K562 (cell line): ENCODE measurements at regions not wholly inside any gene's neighbourhood (a gene's known extent, or its start where the extent isn't known, plus 50 kb on each side); places are given as distances from the start of the nearest gene placed in this dataset.

Experiments
- CHD2 ChIP-seq: IDR thresholded peaks from 2 replicates; pipeline ENCODE4 v1.6.1; 2011; ENCODE audit warnings: low read depth, low read length
- EP300 ChIP-seq: IDR thresholded peaks from 2 replicates; pipeline ENCODE4 v1.6.1; 2012; ENCODE audit warnings: low read length, improper control_type of control experiment
- HMG20A ChIP-seq: fragments of 450-650 bp; formaldehyde crosslinking; conservative IDR thresholded peaks from 2 replicates; pipeline ENCODE4 v1.4.0; 2020; ENCODE audit warnings: mild to moderate bottlenecking, mixed read lengths
- KLF16 ChIP-seq: IDR thresholded peaks from 2 replicates; pipeline ENCODE4 v1.6.1; 2016; ENCODE audit warnings: antibody characterized with exemption
- LCOR ChIP-seq: sonication (generic); formaldehyde crosslinking; IDR thresholded peaks from 2 replicates; pipeline ENCODE4 v1.8.0; 2022; ENCODE audit warnings: mild to moderate bottlenecking, missing genetic modification reagents
- MAFF ChIP-seq: IDR thresholded peaks from 2 replicates; pipeline ENCODE4 v1.6.1; 2012; ENCODE audit warnings: low read length, improper control_type of control experiment
- MEIS2 ChIP-seq: fragments of 450-650 bp; IDR thresholded peaks from 2 replicates; pipeline ENCODE4 v1.6.1; 2014; ENCODE audit warnings: mild to moderate bottlenecking; ENCODE audit not compliant: partially characterized antibody
- MYC ChIP-seq, 2 experiments: fragments of 250-450 bp in 1 of 2; sonication (Bioruptor Pico) in 1 of 2; IDR thresholded peaks; 2 replicates each; pipeline versions ENCODE4 v1.5.1 to v1.6.1; 2012 to 2021; ENCODE audit warnings: low read depth in 2 of 2, borderline replicate concordance in 1 of 2, improper control_type of control experiment in 1 of 2, low read length in 1 of 2, mild to moderate bottlenecking in 1 of 2, moderate library complexity in 1 of 2
- SREBF1 ChIP-seq: fragments of 150-350 bp; IDR thresholded peaks from 2 replicates; pipeline ENCODE4 v1.6.1; 2014; ENCODE audit warnings: antibody characterized with exemption, low read depth, low read length, borderline replicate concordance
- STAT5A ChIP-seq: IDR thresholded peaks from 2 replicates; pipeline ENCODE4 v1.6.1; 2012; ENCODE audit warnings: low read length, inconsistent platforms, borderline replicate concordance
- TEAD4 ChIP-seq, 2 experiments: sonication (generic) in 1 of 2; formaldehyde crosslinking in 1 of 2; IDR thresholded peaks; 2 replicates each; pipeline versions ENCODE4 v1.6.1 to v1.8.0; 2012 to 2022; ENCODE audit warnings: borderline replicate concordance in 1 of 2, inconsistent platforms in 1 of 2, low read length in 1 of 2, mild to moderate bottlenecking in 1 of 2, missing genetic modification reagents in 1 of 2
- ZFP30 ChIP-seq: fragments of 250-450 bp; sonication (Bioruptor Pico); IDR thresholded peaks from 2 replicates; pipeline ENCODE4 v1.8.0; 2022; ENCODE audit warnings: moderate library complexity, mild to moderate bottlenecking, inconsistent platforms, borderline replicate concordance
- ZNF445 ChIP-seq: fragments of 250-450 bp; sonication (Bioruptor Pico); IDR thresholded peaks from 2 replicates; pipeline ENCODE4 v1.4.0; 2020; ENCODE audit warnings: low read depth, mild to moderate bottlenecking, moderate library complexity
- ZNF695 ChIP-seq: fragments of 450-650 bp; formaldehyde crosslinking; IDR thresholded peaks from 2 replicates; pipeline ENCODE4 v1.4.0; 2020; ENCODE audit warnings: mild to moderate bottlenecking, moderate library complexity
- TF ChIP-seq, protein P1 (sequence below), 2 experiments: fragments of 450-650 bp in 1 of 2; sonication (generic) in 1 of 2; formaldehyde crosslinking in 1 of 2; IDR thresholded peaks; 2 replicates each; pipeline versions ENCODE4 v1.7.1 to v1.9.0; 2016 to 2022; ENCODE audit warnings: inconsistent platforms in 1 of 2, mild to moderate bottlenecking in 1 of 2, missing genetic modification reagents in 1 of 2
- TF ChIP-seq, protein P2 (sequence below), 3 experiments: fragments of 200-800 bp in 1 of 3; sonication (Bioruptor generic) in 1 of 3; sonication (generic) in 1 of 3; formaldehyde crosslinking in 1 of 3; IDR thresholded peaks; 2 replicates each; pipeline versions ENCODE4 v1.6.1 to v1.8.0; 2016 to 2022; ENCODE audit warnings: mild to moderate bottlenecking in 2 of 3, missing compliant biosample characterization in 2 of 3, missing genetic modification characterization in 2 of 3, missing genetic modification reagents in 1 of 3
- TF ChIP-seq, protein P3 (sequence below), 2 experiments: fragments of 450-650 bp; conservative IDR thresholded peaks; 2 replicates each; pipeline ENCODE4 v1.6.1; 2017; ENCODE audit warnings: mild to moderate bottlenecking in 2 of 2, moderate library complexity in 2 of 2

DNA sequence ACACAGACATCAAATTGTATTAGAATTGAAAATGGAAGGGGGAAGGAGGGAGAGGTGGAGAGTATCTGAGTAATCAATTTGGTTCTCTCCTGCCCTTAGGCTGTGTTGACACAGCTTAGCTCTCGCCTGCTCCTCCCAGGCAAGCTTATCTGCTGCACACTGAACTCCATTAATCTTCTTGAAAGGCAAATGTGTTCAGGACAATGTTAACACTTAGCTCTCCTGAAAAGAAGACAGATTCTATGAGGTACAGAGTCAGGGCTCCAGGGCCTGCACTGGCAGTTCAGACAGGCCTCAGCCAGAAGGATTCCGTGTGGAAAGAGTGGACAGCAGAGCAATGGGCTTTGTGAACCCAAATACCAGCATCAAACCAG, 430.0 kb upstream of the TNP1 start (continued):
- TF ChIP-seq, protein P1, sequence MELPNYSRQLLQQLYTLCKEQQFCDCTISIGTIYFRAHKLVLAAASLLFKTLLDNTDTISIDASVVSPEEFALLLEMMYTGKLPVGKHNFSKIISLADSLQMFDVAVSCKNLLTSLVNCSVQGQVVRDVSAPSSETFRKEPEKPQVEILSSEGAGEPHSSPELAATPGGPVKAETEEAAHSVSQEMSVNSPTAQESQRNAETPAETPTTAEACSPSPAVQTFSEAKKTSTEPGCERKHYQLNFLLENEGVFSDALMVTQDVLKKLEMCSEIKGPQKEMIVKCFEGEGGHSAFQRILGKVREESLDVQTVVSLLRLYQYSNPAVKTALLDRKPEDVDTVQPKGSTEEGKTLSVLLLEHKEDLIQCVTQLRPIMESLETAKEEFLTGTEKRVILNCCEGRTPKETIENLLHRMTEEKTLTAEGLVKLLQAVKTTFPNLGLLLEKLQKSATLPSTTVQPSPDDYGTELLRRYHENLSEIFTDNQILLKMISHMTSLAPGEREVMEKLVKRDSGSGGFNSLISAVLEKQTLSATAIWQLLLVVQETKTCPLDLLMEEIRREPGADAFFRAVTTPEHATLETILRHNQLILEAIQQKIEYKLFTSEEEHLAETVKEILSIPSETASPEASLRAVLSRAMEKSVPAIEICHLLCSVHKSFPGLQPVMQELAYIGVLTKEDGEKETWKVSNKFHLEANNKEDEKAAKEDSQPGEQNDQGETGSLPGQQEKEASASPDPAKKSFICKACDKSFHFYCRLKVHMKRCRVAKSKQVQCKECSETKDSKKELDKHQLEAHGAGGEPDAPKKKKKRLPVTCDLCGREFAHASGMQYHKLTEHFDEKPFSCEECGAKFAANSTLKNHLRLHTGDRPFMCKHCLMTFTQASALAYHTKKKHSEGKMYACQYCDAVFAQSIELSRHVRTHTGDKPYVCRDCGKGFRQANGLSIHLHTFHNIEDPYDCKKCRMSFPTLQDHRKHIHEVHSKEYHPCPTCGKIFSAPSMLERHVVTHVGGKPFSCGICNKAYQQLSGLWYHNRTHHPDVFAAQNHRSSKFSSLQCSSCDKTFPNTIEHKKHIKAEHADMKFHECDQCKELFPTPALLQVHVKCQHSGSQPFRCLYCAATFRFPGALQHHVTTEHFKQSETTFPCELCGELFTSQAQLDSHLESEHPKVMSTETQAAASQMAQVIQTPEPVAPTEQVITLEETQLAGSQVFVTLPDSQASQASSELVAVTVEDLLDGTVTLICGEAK (IDR thresholded peaks at IDR 0.05), result no peak
- TF ChIP-seq, protein P1 (CRISPR knock-in tag; IDR thresholded peaks at IDR 0.05), result no peak
- TF ChIP-seq, protein P2, sequence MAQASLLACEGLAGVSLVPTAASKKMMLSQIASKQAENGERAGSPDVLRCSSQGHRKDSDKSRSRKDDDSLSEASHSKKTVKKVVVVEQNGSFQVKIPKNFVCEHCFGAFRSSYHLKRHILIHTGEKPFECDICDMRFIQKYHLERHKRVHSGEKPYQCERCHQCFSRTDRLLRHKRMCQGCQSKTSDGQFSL (CRISPR knock-in tag; IDR thresholded peaks at IDR 0.05), result no peak
- TF ChIP-seq, protein P2 (tag; IDR thresholded peaks at IDR 0.05), result no peak
- TF ChIP-seq MEIS2 (peak; percentile 98), ZNF445 (CRISPR knock-in tag) (no peak), SREBF1 (no peak), EP300 (peak; percentile 19; the same call in 1 of the 2 replicates), HMG20A (CRISPR knock-in tag) (no peak), CHD2 (no peak), ZFP30 (CRISPR knock-in tag) (no peak), MYC (IDR thresholded peaks at IDR 0.05; ENCODE audit: low read depth, low read length) (no peak), MYC (CRISPR knock-in tag; IDR thresholded peaks at IDR 0.05; ENCODE audit: borderline replicate concordance, low read depth) (no peak), LCOR (CRISPR knock-in tag) (no peak), TEAD4 (IDR thresholded peaks at IDR 0.05; ENCODE audit: low read length) (peak; percentile 34; the same call in 1 of the 2 replicates), TEAD4 (CRISPR knock-in tag; IDR thresholded peaks at IDR 0.05; ENCODE audit: borderline replicate concordance) (no peak), STAT5A (no peak), ZNF695 (CRISPR knock-in tag) (no peak), MAFF (no peak), KLF16 (no peak)
- TF ChIP-seq, protein P3, sequence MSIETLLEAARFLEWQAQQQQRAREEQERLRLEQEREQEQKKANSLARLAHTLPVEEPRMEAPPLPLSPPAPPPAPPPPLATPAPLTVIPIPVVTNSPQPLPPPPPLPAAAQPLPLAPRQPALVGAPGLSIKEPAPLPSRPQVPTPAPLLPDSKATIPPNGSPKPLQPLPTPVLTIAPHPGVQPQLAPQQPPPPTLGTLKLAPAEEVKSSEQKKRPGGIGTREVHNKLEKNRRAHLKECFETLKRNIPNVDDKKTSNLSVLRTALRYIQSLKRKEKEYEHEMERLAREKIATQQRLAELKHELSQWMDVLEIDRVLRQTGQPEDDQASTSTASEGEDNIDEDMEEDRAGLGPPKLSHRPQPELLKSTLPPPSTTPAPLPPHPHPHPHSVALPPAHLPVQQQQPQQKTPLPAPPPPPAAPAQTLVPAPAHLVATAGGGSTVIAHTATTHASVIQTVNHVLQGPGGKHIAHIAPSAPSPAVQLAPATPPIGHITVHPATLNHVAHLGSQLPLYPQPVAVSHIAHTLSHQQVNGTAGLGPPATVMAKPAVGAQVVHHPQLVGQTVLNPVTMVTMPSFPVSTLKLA (conservative IDR thresholded peaks at IDR 0.05), result no peak
